AG09309 (cell line): ENCODE measurements at regions not wholly inside any gene's neighbourhood (a gene's known extent, or its start where the extent isn't known, plus 50 kb on each side); places are given as distances from the start of the nearest gene placed in this dataset.

Experiments used
- DNase-seq: peaks from one replicate; pipeline ENCODE4 v3.0.0-alpha.2; 2010; ENCODE audit warnings: low read depth
- H3K4me3 ChIP-seq: 2 replicates; pipeline ENCODE4 v1.5.1; 2011; ENCODE audit warnings: mild to moderate bottlenecking, low read depth, low read length, moderate library complexity; ENCODE audit not compliant: control insufficient read depth
- CTCF ChIP-seq: IDR thresholded peaks from 2 replicates; pipeline ENCODE4 v1.5.1; 2011; ENCODE audit warnings: mild to moderate bottlenecking, low read depth, low read length, inconsistent platforms; ENCODE audit not compliant: insufficient read depth, control insufficient read depth; ENCODE audit errors: missing control alignments

- peak overlapping the region; percentile 18 for H3K4me3 ChIP-seq
- peak; percentile 89 for DNase-seq
- no peak for TF ChIP-seq CTCF
Observed at GRCh38 chr5:144028636-144029035, 141.8 kb downstream of the YIPF5 start.

- no peak for TF ChIP-seq CTCF
- no peak for DNase-seq
- H3K4me3 ChIP-seq = no peak overlapping the region
Observed at GRCh38 chr5:144030904-144031303, 139.6 kb downstream of the YIPF5 start.

- DNase-seq = no peak
Observed at GRCh38 chr5:144032375-144032774, 138.1 kb downstream of the YIPF5 start.

GRCh38 chr5:144033486-144033885 lies 137.0 kb downstream of the YIPF5 start:
- DNase-seq = no peak
- H3K4me3 ChIP-seq = no peak overlapping the region
- TF ChIP-seq CTCF = no peak

More at GRCh38 chr5:144032375-144032774, 138.1 kb downstream of the YIPF5 start:
- no peak overlapping the region for H3K4me3 ChIP-seq
- TF ChIP-seq CTCF = no peak

- DNase-seq = no peak
- H3K4me3 ChIP-seq = no peak overlapping the region
- no peak for TF ChIP-seq CTCF
Observed at GRCh38 chr5:144035046-144035740, 135.3 kb downstream of the YIPF5 start.

GRCh38 chr5:144036476-144036875 lies 134.0 kb downstream of the YIPF5 start:
- TF ChIP-seq CTCF = no peak
- DNase-seq = no peak
- H3K4me3 ChIP-seq = no peak overlapping the region
